BJ (cell line): ENCODE measurements at regions not wholly inside any gene's neighbourhood (a gene's known extent, or its start where the extent isn't known, plus 50 kb on each side); places are given as distances from the start of the nearest gene placed in this dataset.

ENCODE experiments used
- CTCF ChIA-PET: fragments of 350-600 bp; formaldehyde crosslinking; extraction: SDS; loops from one replicate; lab custom pipeline; 2021; ENCODE audit warnings: antibody characterized with exemption, inconsistent platforms; lab: Yijun Ruan, JAX
- POLR2A ChIA-PET: fragments of 300-600 bp; sonication (Branson Sonifier 250); formaldehyde crosslinking; extraction: SDS; loops from one replicate; lab custom pipeline; 2021; ENCODE audit warnings: antibody characterized with exemption; lab: Charles Lee
- DNase-seq: peaks from one replicate; pipeline ENCODE4 v3.0.0-alpha.2; 2011; ENCODE audit warnings: low read depth
- H3K27me3 ChIP-seq: 2 replicates; pipeline ENCODE4 v1.6.0; 2011; ENCODE audit warnings: low read length; ENCODE audit not compliant: control insufficient read depth, insufficient read depth
- H3K36me3 ChIP-seq: 2 replicates; pipeline ENCODE4 v1.5.1; 2011; ENCODE audit warnings: low read length; ENCODE audit not compliant: control insufficient read depth, insufficient read depth
- H3K4me3 ChIP-seq: 2 replicates; pipeline ENCODE4 v1.5.1; 2011; ENCODE audit warnings: low read depth, mild to moderate bottlenecking, control low read depth, low read length
- TF ChIP-seq, protein P1 (sequence below): IDR thresholded peaks from 2 replicates; pipeline ENCODE4 v1.5.1; 2011; ENCODE audit warnings: low read depth, mild to moderate bottlenecking, control low read depth, inconsistent platforms, low read length, moderate library complexity; ENCODE audit not compliant: insufficient read depth

GRCh38 chr10:37700886-37701780, 156.3 kb downstream of the ZNF248 start:
- Histone ChIP-seq H3K4me3 (no peak overlapping the region), H3K27me3 (no peaks in the 10 kb centered on the region), H3K36me3 (no peaks in the 10 kb centered on the region)
- TF ChIP-seq, protein P1, sequence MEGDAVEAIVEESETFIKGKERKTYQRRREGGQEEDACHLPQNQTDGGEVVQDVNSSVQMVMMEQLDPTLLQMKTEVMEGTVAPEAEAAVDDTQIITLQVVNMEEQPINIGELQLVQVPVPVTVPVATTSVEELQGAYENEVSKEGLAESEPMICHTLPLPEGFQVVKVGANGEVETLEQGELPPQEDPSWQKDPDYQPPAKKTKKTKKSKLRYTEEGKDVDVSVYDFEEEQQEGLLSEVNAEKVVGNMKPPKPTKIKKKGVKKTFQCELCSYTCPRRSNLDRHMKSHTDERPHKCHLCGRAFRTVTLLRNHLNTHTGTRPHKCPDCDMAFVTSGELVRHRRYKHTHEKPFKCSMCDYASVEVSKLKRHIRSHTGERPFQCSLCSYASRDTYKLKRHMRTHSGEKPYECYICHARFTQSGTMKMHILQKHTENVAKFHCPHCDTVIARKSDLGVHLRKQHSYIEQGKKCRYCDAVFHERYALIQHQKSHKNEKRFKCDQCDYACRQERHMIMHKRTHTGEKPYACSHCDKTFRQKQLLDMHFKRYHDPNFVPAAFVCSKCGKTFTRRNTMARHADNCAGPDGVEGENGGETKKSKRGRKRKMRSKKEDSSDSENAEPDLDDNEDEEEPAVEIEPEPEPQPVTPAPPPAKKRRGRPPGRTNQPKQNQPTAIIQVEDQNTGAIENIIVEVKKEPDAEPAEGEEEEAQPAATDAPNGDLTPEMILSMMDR: no peak
- ChIA-PET POLR2A (no interaction called here), CTCF (no interaction called here)
- DNase-seq: no peak

DNA sequence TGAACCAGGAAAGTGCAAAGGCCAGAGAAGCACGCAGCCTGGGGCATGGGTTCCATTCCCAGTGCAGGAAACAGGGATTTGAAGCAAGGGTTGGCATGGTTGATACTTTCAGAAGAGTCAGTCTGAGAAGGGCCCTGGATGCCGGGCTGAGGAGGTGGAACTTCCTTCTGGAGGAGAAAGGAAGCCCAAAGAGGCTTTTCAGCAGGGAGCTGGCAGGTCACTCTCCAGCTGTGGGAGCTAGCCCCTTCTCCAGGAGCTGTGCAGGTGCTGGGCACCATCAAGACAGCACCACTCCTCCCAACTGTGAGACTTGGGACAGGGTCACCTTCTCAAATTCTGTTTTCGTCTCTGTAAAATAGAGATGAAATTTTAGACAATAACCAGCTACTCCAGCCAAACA, 169.8 kb downstream of the ZNF248 start:
- ChIA-PET POLR2A (no interaction called here), CTCF (no interaction called here)
- Histone ChIP-seq H3K27me3 (no peaks in the 10 kb centered on the region), H3K4me3 (no peak overlapping the region), H3K36me3 (no peaks in the 10 kb centered on the region)
- TF ChIP-seq, protein P1: no peak
- DNase-seq: no peak

- DNase-seq: no peak
- Histone ChIP-seq H3K36me3 (no peaks in the 10 kb centered on the region), H3K27me3 (no peaks in the 10 kb centered on the region), H3K4me3 (no peak overlapping the region)
- ChIA-PET CTCF (no interaction called here), POLR2A (no interaction called here)
- TF ChIP-seq, protein P1: no peak
Observed at GRCh38 chr10:37685741-37686683, 171.4 kb downstream of the ZNF248 start.

GRCh38 chr10:37684765-37685164, 172.6 kb downstream of the ZNF248 start:
- ChIA-PET POLR2A (no interaction called here), CTCF (no interaction called here)
- H3K4me3 ChIP-seq: no peak overlapping the region
- TF ChIP-seq, protein P1: no peak
- H3K27me3 ChIP-seq: no peaks in the 10 kb centered on the region
- DNase-seq: no peak
- H3K36me3 ChIP-seq: no peaks in the 10 kb centered on the region

GRCh38 chr10:37682617-37683016, 174.8 kb downstream of the ZNF248 start:
- CTCF ChIA-PET: no interaction called here
- Histone ChIP-seq H3K36me3 (no peaks in the 10 kb centered on the region), H3K4me3 (no peak overlapping the region), H3K27me3 (no peaks in the 10 kb centered on the region)
- POLR2A ChIA-PET: no interaction called here
- DNase-seq: no peak
- TF ChIP-seq, protein P1: no peak
